Vagina (tissue), 2 donors: ENCODE measurements at regions not wholly inside any gene's neighbourhood (a gene's known extent, or its start where the extent isn't known, plus 50 kb on each side); places are given as distances from the start of the nearest gene placed in this dataset.
"Not testable (repeated sequence)": the region's sequence is repeated elsewhere in the genome, so short reads cannot be mapped to it uniquely, and the experiment has no call there.

ENCODE experiments used
- DNase-seq, 2 donors: peaks; one replicate each; pipeline ENCODE4 v3.0.0-alpha.2; 2017; ENCODE audit errors: extremely low spot score in 2 of 2
- H3K27ac ChIP-seq: fragments of 200-600 bp; sonication (generic); one replicate; pipeline ENCODE4 v1.5.1; 2019
- H3K27me3 ChIP-seq: fragments of 200-600 bp; sonication (generic); one replicate; pipeline ENCODE4 v1.5.1; 2019
- H3K36me3 ChIP-seq, 2 donors: fragments of 200-600 bp; sonication (generic); one replicate each; pipeline ENCODE4 v1.5.1; 2017 to 2019
- H3K4me1 ChIP-seq: fragments of 200-600 bp; sonication (generic); one replicate; pipeline ENCODE4 v1.5.1; 2019
- H3K4me3 ChIP-seq, 2 donors: fragments of 200-600 bp; sonication (generic); 1 replicate in 1 of 2; 2 replicates in 1 of 2; pipeline ENCODE4 v1.5.1; 2016 to 2019
- H3K9me3 ChIP-seq: fragments of 200-600 bp; sonication (generic); one replicate; pipeline ENCODE4 v1.5.1; 2019
- POLR2A ChIP-seq, 2 donors: fragments of 450-650 bp; IDR thresholded peaks; one replicate each; pipeline ENCODE4 v1.6.1; 2017; ENCODE audit warnings: antibody characterized with exemption in 2 of 2, mild to moderate bottlenecking in 2 of 2, moderate library complexity in 2 of 2
- POLR2AphosphoS5 ChIP-seq, 2 donors: sonication (generic); formaldehyde crosslinking; IDR thresholded peaks; one replicate each; pipeline ENCODE4 v1.9.0; 2017; ENCODE audit warnings: antibody characterized with exemption in 2 of 2, mild to moderate bottlenecking in 2 of 2, low read depth in 1 of 2; ENCODE audit not compliant: insufficient read depth in 1 of 2
- intact Hi-C: fragments of 100-400 bp; cut with DNase I; formaldehyde crosslinking; loops from one replicate; pipeline ENCODE4 v1.15.1; 2023
- TF ChIP-seq, protein P1 (sequence below), 3 experiments: fragments of 450-650 bp in 2 of 3; fragments of 200-600 bp in 1 of 3; sonication (generic) in 1 of 3; IDR thresholded peaks; one replicate each; pipeline ENCODE4 v1.5.1; 2017 to 2019; ENCODE audit warnings: antibody characterized with exemption in 3 of 3, mild to moderate bottlenecking in 2 of 3, moderate library complexity in 2 of 3

DNA sequence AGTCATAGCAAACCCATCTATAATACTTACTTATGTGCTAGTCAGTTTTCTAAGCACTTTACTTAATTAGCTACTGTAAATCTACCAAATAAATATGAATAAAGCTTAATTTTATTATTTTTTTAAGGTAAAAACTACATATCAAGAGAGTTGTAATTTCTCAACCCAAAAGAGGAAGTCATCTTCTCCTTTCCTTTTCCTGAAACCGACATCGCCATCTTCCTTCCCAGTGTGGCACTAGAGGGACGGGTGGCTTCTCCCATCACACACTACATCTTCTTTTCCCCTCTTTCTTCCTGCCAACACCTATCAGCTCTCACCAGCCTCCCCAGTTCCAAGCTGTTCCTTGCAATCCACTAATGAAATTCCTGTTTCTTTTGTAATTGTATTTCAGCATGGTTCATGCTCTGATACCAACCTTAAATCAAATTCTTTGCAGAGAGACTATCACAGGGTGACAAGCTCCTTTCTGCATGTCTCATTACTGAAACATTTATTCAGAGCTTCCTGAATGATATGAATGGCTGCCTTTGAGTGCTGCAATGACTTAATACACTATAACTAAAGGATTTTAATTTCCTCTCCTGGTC, 251.6 kb upstream of the FAM78B start:
- Histone ChIP-seq H3K4me1 (no peaks in the 10 kb centered on the region), H3K9me3 (no peaks in the 10 kb centered on the region), H3K36me3 (no peaks in the 10 kb centered on the region), H3K27ac (no peak overlapping the region), H3K27me3 (no peaks in the 10 kb centered on the region), H3K4me3 (no peak overlapping the region)
- intact Hi-C loops, result no loop called here
- TF ChIP-seq, protein P1, sequence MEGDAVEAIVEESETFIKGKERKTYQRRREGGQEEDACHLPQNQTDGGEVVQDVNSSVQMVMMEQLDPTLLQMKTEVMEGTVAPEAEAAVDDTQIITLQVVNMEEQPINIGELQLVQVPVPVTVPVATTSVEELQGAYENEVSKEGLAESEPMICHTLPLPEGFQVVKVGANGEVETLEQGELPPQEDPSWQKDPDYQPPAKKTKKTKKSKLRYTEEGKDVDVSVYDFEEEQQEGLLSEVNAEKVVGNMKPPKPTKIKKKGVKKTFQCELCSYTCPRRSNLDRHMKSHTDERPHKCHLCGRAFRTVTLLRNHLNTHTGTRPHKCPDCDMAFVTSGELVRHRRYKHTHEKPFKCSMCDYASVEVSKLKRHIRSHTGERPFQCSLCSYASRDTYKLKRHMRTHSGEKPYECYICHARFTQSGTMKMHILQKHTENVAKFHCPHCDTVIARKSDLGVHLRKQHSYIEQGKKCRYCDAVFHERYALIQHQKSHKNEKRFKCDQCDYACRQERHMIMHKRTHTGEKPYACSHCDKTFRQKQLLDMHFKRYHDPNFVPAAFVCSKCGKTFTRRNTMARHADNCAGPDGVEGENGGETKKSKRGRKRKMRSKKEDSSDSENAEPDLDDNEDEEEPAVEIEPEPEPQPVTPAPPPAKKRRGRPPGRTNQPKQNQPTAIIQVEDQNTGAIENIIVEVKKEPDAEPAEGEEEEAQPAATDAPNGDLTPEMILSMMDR (IDR thresholded peaks at IDR 0.05), result no peak
- TF ChIP-seq POLR2A (IDR thresholded peaks at IDR 0.05) (no peak), POLR2AphosphoS5 (IDR thresholded peaks at IDR 0.05; ENCODE audit: insufficient read depth in 1 of 2, low read depth in 1 of 2) (no peak)
- no peak for DNase-seq

DNA sequence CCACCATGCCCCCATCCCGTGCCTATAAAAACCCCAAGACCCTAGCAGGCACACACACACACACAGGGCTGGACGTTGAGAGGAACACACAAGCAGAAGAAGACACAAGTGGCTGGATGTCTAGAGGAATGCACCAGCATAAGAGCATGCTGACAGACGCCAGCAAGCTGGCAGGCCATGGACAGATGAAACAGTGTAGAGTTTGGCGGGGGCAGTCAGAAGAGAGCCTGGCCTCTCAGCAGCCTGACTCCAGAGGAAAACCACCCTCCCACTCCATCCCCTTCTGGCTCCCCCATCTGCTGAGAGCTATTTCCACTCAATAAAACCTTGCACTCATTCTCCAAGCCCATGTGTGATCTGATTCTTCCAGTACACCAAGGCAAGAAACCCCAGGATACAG, 255.8 kb upstream of the FAM78B start:
- H3K9me3 ChIP-seq, DNase-seq, H3K27me3 ChIP-seq, H3K4me3 ChIP-seq, intact Hi-C loops, H3K36me3 ChIP-seq, H3K4me1 ChIP-seq, H3K27ac ChIP-seq: not testable (repeated sequence)

DNA sequence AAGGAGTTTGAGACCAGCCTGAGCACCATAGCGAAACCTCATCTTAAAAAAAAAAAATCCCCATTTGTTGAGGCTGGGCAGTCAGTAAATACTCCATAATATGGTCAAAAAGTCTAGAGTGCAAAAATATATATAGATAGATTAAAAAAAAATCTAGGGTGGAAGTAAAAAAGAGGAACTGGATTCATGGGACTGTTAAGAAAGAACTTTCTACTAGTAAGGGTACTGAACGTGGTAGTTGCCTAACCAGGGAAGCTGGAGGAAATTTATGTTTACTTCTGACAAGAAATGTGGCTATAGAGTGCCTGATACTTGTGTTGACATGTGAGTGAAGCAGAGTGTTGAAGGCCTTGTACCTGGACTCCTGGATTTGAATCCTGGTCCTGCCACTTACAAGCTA, 265.9 kb upstream of the FAM78B start:
- Histone ChIP-seq H3K27me3 (no peaks in the 10 kb centered on the region), H3K4me3 (no peak overlapping the region), H3K27ac (no peak overlapping the region), H3K9me3 (no peaks in the 10 kb centered on the region), H3K4me1 (no peaks in the 10 kb centered on the region), H3K36me3 (no peaks in the 10 kb centered on the region)
- DNase-seq, result no peak
- intact Hi-C loops, result no loop called here
- TF ChIP-seq POLR2A (IDR thresholded peaks at IDR 0.05), result no peak
- no peak for TF ChIP-seq POLR2AphosphoS5 (IDR thresholded peaks at IDR 0.05; ENCODE audit: insufficient read depth in 1 of 2, low read depth in 1 of 2)
- TF ChIP-seq, protein P1 (IDR thresholded peaks at IDR 0.05), result no peak

DNA sequence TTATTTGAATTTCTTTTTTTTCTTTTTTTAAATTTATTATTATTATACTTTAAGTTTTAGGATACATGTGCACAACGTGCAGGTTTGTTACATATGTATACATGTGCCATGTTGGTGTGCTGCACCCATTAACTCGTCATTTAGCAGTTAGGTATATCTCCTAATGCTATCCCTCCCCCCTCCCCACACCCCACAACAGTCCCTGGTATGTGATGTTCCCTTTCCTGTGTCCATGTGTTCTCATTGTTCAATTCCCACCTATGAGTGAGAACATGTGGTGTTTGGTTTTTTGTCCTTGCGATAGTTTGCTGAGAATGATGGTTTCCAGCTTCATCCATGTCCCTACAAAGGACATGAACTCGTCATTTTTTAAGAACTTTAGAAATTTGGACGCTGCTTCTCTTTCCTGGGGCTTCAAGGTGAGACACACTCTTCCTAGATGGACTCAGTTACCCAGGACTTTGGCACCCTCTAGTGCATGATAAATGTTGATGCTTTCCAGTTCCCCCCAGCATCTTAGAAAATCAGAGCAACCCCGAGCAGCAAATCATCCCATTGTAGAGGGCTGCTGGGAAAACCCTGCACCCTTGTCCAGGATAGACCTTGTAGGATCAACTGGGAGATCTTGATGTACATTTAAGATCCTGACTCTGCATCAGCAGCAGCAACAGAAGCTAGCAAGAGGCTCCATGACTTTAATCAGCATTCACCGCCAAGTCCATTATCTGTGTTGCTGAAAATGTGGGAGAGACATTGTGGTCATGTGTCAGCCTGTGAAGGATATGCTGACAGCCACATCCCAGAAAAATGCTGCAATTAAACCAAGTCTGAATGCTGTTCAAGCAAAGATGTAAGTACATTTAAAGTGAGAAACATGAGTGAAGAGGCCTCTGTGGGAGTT, 266.9 kb upstream of the FAM78B start:
- H3K36me3 ChIP-seq, H3K27ac ChIP-seq, H3K4me1 ChIP-seq, DNase-seq, H3K4me3 ChIP-seq, H3K27me3 ChIP-seq, intact Hi-C loops, H3K9me3 ChIP-seq: not testable (repeated sequence)

DNA sequence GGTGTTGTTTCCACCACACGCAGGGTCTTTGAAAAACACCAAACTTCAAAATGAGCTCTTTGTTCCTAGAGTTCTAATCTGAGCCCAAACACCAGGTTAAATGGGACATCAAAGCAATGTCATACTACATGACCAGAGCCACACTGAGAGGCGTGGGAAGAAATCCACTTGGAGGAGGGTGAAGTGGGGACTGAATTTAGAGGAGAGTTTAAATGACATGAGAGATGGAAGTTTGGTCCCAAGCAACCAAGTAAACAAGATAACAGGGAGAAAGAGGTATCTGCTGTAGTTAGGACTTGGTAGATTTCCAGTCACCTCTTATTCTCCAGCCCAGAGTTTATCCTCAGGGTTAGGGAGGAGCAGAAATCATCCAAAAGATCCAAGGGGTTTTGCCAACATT, 290.9 kb upstream of the FAM78B start:
- Histone ChIP-seq H3K36me3 (no peaks in the 10 kb centered on the region), H3K4me1 (no peaks in the 10 kb centered on the region), H3K27me3 (no peaks in the 10 kb centered on the region), H3K4me3 (no peak overlapping the region), H3K9me3 (no peaks in the 10 kb centered on the region), H3K27ac (no peak overlapping the region)
- no peak for DNase-seq
- intact Hi-C loops, result no loop called here
- no peak for TF ChIP-seq POLR2AphosphoS5 (IDR thresholded peaks at IDR 0.05; ENCODE audit: insufficient read depth in 1 of 2, low read depth in 1 of 2)
- TF ChIP-seq, protein P1 (IDR thresholded peaks at IDR 0.05), result no peak
- TF ChIP-seq POLR2A (IDR thresholded peaks at IDR 0.05), result no peak

DNA sequence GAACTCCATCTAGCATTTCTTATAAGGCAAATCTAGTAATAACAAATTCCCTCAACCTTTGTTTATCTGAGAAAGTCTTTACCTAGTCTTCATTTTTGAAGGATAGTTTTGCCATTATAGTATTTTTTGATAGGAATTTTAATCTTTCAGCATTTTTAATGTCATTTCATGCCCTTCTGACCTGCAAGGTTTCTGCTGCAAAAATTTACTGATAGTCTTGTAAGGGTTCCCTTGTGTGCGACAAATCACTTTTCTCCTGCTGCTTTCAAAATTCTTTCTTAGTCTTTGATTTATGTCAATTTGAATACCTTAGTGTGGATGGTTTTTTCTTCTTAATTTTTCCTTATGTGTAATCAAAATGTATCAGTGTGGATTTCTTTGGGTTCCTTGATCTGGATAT, 297.5 kb upstream of the FAM78B start:
- Histone ChIP-seq H3K4me1 (no peaks in the 10 kb centered on the region), H3K27ac (no peak overlapping the region), H3K9me3 (no peaks in the 10 kb centered on the region), H3K27me3 (no peaks in the 10 kb centered on the region), H3K36me3 (no peaks in the 10 kb centered on the region), H3K4me3 (no peak overlapping the region)
- intact Hi-C loops, result no loop called here
- no peak for DNase-seq
- TF ChIP-seq POLR2AphosphoS5 (IDR thresholded peaks at IDR 0.05; ENCODE audit: insufficient read depth in 1 of 2, low read depth in 1 of 2) (no peak), POLR2A (IDR thresholded peaks at IDR 0.05) (no peak)
- TF ChIP-seq, protein P1 (IDR thresholded peaks at IDR 0.05), result no peak
